Astrocyte (in vitro differentiated cells and primary cell): ENCODE measurements at regions not wholly inside any gene's neighbourhood (a gene's known extent, or its start where the extent isn't known, plus 50 kb on each side); places are given as distances from the start of the nearest gene placed in this dataset.

Source experiments
- CTCF ChIP-seq: IDR thresholded peaks from 2 replicates; pipeline ENCODE4 v1.5.1; 2011; ENCODE audit warnings: low read depth, mild to moderate bottlenecking, inconsistent platforms, low read length, moderate library complexity; ENCODE audit not compliant: insufficient read depth
- EZH2 ChIP-seq: IDR thresholded peaks from 2 replicates; pipeline ENCODE4 v1.6.1; 2012; ENCODE audit warnings: mild to moderate bottlenecking, low read length, inconsistent platforms; ENCODE audit not compliant: insufficient read depth

DNA sequence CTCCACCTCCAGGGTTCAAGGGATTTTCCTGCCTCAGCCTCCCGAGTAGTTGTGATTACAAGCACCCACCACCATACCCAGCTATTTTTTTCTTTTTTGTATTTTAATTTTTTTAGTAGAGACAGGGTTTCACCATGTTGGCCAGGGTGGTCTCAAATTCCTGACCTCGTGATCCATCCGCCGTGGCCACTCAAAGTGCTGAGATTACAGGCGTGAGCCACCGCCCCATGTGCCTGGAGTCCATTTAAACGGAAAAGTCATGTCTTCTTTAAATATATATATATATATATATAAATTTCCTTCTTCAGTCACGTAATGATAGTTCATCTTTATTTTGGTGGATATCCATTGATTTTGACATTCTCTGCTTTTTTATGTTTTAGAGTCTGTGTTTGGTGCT, 264.0 kb upstream of the PITX2 start:
- no peak for TF ChIP-seq EZH2
- no peak for TF ChIP-seq CTCF
